ENCODE measurements at regions not wholly inside any gene's neighbourhood (a gene's known extent, or its start where the extent isn't known, plus 50 kb on each side); places are given as distances from the start of the nearest gene placed in this dataset.

DNA sequence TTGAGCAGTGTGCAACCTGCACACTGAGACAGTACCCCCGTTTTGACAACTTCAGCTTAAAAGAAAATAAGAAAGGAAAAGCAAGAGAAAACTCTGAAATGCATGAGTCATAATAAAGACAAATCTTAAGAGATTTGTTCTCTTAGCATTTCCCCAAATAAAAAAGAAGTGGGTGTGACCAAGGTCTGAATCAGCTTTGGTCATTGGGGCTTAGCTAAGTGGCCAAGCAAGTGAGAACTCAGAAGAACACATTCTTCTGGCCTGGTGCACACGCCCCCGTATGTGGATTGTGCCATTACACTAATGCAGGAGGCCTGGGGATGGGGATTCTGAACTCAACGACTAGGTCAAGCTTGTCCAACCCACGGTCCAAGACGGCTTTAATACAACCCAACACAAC lies 56.9 kb upstream of the PDZRN3 start:
- DNase-seq, result no peak

DNA sequence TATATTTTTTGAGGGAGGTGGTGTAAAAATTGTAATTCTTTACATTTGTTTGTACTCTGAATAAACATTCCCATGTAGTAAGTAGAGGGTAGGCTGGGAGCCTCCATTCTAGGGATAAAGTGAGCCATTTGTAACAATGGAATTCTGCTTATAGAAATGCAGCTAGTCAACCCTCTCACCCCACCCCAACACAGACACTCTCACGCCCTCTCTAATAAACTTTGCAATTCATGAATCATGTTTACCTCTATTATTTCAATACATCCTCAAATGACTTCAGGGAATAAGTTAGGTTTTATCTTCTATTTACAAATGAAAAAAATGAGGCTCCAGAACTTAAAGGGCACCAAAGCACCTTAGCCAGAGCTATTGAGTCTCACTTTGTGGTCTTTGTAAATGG lies 56.5 kb upstream of the PDZRN3 start:
- CTCF ChIA-PET, result interaction anchor here (0.8 to 1.6 kb wide), 4 partner anchors 12 to 58 kb away, joined by 3 to 6 read pairs (median 3); no protein-coding TSS in a partner anchor
- H3K4me2 ChIP-seq, result peak overlapping the region; percentile 53; the same call in 1 of the 2 replicates
- DNase-seq, result no peak
- H3K79me2 ChIP-seq (ENCODE audit: insufficient read depth), result no peaks in the 10 kb centered on the region
- no peak overlapping the region for H3K4me3 ChIP-seq (ENCODE audit: low read depth in 2 of 2, low read length in 1 of 2)
- H3K27me3 ChIP-seq (ENCODE audit: insufficient read depth), result no peaks in the 10 kb centered on the region
- H3K4me1 ChIP-seq (ENCODE audit: control insufficient read depth in 1 of 2, insufficient read depth in 2 of 2, low read depth in 1 of 2, low read length in 1 of 2), result peaks cover 0 to 7% of the 10 kb centered on the region in 2 experiments; a peak in 2 of 4 replicates
- POLR2A ChIA-PET, result no interaction called here
- peaks cover 14% of the 10 kb centered on the region for H3F3A ChIP-seq (replicated peaks; ENCODE audit: insufficient read depth)
- 62% methylated on average over 1 of the region's 1 CpG for WGBS (ENCODE audit: low lambda C conversion rate)
- H3K9me3 ChIP-seq, result no peaks in the 10 kb centered on the region
- H3K36me3 ChIP-seq (replicated peaks in 1 of 2; ENCODE audit: control insufficient read depth in 1 of 2, insufficient read depth in 2 of 2, low read length in 1 of 2), result no peaks in the 10 kb centered on the region
- TF ChIP-seq YY1 (IDR thresholded peaks at IDR 0.05; ENCODE audit: low read depth) (no peak), GATA2 (CRISPR knock-in tag; IDR thresholded peaks at IDR 0.05) (no peak), FOSL2 (IDR thresholded peaks at IDR 0.05; ENCODE audit: borderline replicate concordance, low read depth) (no peak), JUND (IDR thresholded peaks at IDR 0.05) (no peak), POLR2AphosphoS5 (IDR thresholded peaks at IDR 0.05; ENCODE audit: low read depth, low read length) (no peak), RCOR1 (IDR thresholded peaks at IDR 0.05; ENCODE audit: low read length) (no peak), TCF12 (IDR thresholded peaks at IDR 0.05) (no peak), GABPA (IDR thresholded peaks at IDR 0.05; ENCODE audit: low read depth) (no peak), RAD21 (IDR thresholded peaks at IDR 0.05; ENCODE audit: low read length) (no peak), MEF2A (IDR thresholded peaks at IDR 0.05; ENCODE audit: borderline replicate concordance, low read depth) (no peak), TAF1 (IDR thresholded peaks at IDR 0.05; ENCODE audit: borderline replicate concordance, low read depth, low read length) (no peak), FOXJ3 (CRISPR knock-in tag; IDR thresholded peaks at IDR 0.05) (no peak), FOXM1 (IDR thresholded peaks at IDR 0.05; ENCODE audit: low read depth) (no peak), TEAD4 (IDR thresholded peaks at IDR 0.05; ENCODE audit: borderline replicate concordance, insufficient read depth) (no peak), ELF1 (IDR thresholded peaks at IDR 0.05) (no peak), RXRA (IDR thresholded peaks at IDR 0.05; ENCODE audit: borderline replicate concordance, low read depth) (no peak)
- TF ChIP-seq, protein P1, sequence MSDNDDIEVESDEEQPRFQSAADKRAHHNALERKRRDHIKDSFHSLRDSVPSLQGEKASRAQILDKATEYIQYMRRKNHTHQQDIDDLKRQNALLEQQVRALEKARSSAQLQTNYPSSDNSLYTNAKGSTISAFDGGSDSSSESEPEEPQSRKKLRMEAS (IDR thresholded peaks at IDR 0.05; ENCODE audit: low read depth), result no peak
- TF ChIP-seq, protein P2, sequence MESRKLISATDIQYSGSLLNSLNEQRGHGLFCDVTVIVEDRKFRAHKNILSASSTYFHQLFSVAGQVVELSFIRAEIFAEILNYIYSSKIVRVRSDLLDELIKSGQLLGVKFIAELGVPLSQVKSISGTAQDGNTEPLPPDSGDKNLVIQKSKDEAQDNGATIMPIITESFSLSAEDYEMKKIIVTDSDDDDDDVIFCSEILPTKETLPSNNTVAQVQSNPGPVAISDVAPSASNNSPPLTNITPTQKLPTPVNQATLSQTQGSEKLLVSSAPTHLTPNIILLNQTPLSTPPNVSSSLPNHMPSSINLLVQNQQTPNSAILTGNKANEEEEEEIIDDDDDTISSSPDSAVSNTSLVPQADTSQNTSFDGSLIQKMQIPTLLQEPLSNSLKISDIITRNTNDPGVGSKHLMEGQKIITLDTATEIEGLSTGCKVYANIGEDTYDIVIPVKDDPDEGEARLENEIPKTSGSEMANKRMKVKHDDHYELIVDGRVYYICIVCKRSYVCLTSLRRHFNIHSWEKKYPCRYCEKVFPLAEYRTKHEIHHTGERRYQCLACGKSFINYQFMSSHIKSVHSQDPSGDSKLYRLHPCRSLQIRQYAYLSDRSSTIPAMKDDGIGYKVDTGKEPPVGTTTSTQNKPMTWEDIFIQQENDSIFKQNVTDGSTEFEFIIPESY (IDR thresholded peaks at IDR 0.05; ENCODE audit: borderline replicate concordance, low read depth), result no peak
- TF ChIP-seq, protein P3, sequence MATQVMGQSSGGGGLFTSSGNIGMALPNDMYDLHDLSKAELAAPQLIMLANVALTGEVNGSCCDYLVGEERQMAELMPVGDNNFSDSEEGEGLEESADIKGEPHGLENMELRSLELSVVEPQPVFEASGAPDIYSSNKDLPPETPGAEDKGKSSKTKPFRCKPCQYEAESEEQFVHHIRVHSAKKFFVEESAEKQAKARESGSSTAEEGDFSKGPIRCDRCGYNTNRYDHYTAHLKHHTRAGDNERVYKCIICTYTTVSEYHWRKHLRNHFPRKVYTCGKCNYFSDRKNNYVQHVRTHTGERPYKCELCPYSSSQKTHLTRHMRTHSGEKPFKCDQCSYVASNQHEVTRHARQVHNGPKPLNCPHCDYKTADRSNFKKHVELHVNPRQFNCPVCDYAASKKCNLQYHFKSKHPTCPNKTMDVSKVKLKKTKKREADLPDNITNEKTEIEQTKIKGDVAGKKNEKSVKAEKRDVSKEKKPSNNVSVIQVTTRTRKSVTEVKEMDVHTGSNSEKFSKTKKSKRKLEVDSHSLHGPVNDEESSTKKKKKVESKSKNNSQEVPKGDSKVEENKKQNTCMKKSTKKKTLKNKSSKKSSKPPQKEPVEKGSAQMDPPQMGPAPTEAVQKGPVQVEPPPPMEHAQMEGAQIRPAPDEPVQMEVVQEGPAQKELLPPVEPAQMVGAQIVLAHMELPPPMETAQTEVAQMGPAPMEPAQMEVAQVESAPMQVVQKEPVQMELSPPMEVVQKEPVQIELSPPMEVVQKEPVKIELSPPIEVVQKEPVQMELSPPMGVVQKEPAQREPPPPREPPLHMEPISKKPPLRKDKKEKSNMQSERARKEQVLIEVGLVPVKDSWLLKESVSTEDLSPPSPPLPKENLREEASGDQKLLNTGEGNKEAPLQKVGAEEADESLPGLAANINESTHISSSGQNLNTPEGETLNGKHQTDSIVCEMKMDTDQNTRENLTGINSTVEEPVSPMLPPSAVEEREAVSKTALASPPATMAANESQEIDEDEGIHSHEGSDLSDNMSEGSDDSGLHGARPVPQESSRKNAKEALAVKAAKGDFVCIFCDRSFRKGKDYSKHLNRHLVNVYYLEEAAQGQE (IDR thresholded peaks at IDR 0.05; ENCODE audit: low read depth, low read length), result no peak
- TF ChIP-seq, protein P4, sequence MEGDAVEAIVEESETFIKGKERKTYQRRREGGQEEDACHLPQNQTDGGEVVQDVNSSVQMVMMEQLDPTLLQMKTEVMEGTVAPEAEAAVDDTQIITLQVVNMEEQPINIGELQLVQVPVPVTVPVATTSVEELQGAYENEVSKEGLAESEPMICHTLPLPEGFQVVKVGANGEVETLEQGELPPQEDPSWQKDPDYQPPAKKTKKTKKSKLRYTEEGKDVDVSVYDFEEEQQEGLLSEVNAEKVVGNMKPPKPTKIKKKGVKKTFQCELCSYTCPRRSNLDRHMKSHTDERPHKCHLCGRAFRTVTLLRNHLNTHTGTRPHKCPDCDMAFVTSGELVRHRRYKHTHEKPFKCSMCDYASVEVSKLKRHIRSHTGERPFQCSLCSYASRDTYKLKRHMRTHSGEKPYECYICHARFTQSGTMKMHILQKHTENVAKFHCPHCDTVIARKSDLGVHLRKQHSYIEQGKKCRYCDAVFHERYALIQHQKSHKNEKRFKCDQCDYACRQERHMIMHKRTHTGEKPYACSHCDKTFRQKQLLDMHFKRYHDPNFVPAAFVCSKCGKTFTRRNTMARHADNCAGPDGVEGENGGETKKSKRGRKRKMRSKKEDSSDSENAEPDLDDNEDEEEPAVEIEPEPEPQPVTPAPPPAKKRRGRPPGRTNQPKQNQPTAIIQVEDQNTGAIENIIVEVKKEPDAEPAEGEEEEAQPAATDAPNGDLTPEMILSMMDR (IDR thresholded peaks at IDR 0.05), result no peak
- H3K27ac ChIP-seq (ENCODE audit: low read depth in 2 of 2, low read length in 1 of 2), result peak overlapping the region in 1 of 2 experiments; percentile 41; a peak in 2 of 4 replicates
- H4K20me1 ChIP-seq (ENCODE audit: insufficient read depth), result no peaks in the 10 kb centered on the region
- no peak overlapping the region for H3K9ac ChIP-seq
- H3K9me2 ChIP-seq, result no peaks in the 10 kb centered on the region
- no peak overlapping the region for H2AFZ ChIP-seq (ENCODE audit: low read depth)

More for the DNA sequence above, 56.9 kb upstream of the PDZRN3 start:
- WGBS (ENCODE audit: low lambda C conversion rate), result 86% methylated on average over 6 of the region's 6 CpGs
- Histone ChIP-seq H3K79me2 (ENCODE audit: insufficient read depth) (no peaks in the 10 kb centered on the region), H2AFZ (ENCODE audit: low read depth) (no peak overlapping the region), H3K27me3 (ENCODE audit: insufficient read depth) (no peaks in the 10 kb centered on the region), H3K27ac (ENCODE audit: low read depth in 2 of 2, low read length in 1 of 2) (peak overlapping the region in 1 of 2 experiments; percentile 41; a peak in 1 of 4 replicates), H3K9me2 (no peaks in the 10 kb centered on the region), H3K4me2 (0 out of 2 replicates have a peak overlapping the region, but pooled peaks have one; percentile 53), H3K4me3 (ENCODE audit: low read depth in 2 of 2, low read length in 1 of 2) (no peak overlapping the region), H4K20me1 (ENCODE audit: insufficient read depth) (no peaks in the 10 kb centered on the region), H3K9me3 (no peaks in the 10 kb centered on the region), H3F3A (replicated peaks; ENCODE audit: insufficient read depth) (peaks cover 14% of the 10 kb centered on the region), H3K4me1 (ENCODE audit: control insufficient read depth in 1 of 2, insufficient read depth in 2 of 2, low read depth in 1 of 2, low read length in 1 of 2) (peaks cover 0 to 7% of the 10 kb centered on the region in 2 experiments; a peak in 2 of 4 replicates), H3K9ac (no peak overlapping the region), H3K36me3 (replicated peaks in 1 of 2; ENCODE audit: control insufficient read depth in 1 of 2, insufficient read depth in 2 of 2, low read length in 1 of 2) (no peaks in the 10 kb centered on the region)
- ChIA-PET POLR2A (no interaction called here), CTCF (interaction anchor here (0.7 to 1.6 kb wide), 5 partner anchors 11 to 76 kb away, joined by 3 to 6 read pairs (median 3); no protein-coding TSS in a partner anchor)
- TF ChIP-seq JUND (IDR thresholded peaks at IDR 0.05) (peak; percentile 30; the same call in 1 of the 2 replicates), FOSL2 (IDR thresholded peaks at IDR 0.05; ENCODE audit: borderline replicate concordance, low read depth) (peak; percentile 34; the same call in 1 of the 2 replicates), GATA2 (CRISPR knock-in tag; IDR thresholded peaks at IDR 0.05) (no peak)
